Ascending aorta (tissue), 2 donors: ENCODE measurements at regions not wholly inside any gene's neighbourhood (a gene's known extent, or its start where the extent isn't known, plus 50 kb on each side); places are given as distances from the start of the nearest gene placed in this dataset.
"Not testable (repeated sequence)": the region's sequence is repeated elsewhere in the genome, so short reads cannot be mapped to it uniquely, and the experiment has no call there.

Experiments
- DNase-seq, 2 donors: peaks; one replicate each; pipeline ENCODE4 v3.0.0-alpha.2; 2019; ENCODE audit warnings: low spot score in 2 of 2
- H3K27ac ChIP-seq, 2 donors: fragments of 200-600 bp; sonication (generic); one replicate each; pipeline ENCODE4 v1.5.1; 2016 to 2017; ENCODE audit warnings: mild to moderate bottlenecking in 1 of 2
- H3K27me3 ChIP-seq: fragments of 200-600 bp; sonication (generic); one replicate; pipeline ENCODE4 v1.5.1; 2017
- H3K36me3 ChIP-seq, 2 donors: fragments of 200-600 bp; sonication (generic); one replicate each; pipeline ENCODE4 v1.5.1; 2016
- H3K4me1 ChIP-seq, 2 donors: fragments of 200-600 bp; sonication (generic); one replicate each; pipeline ENCODE4 v1.5.1; 2016 to 2017; ENCODE audit warnings: mild to moderate bottlenecking in 1 of 2
- H3K4me3 ChIP-seq, 2 donors: fragments of 200-600 bp; sonication (generic); one replicate each; pipeline ENCODE4 v1.5.1; 2016 to 2017; ENCODE audit warnings: mild to moderate bottlenecking in 1 of 2
- H3K9me3 ChIP-seq, 2 donors: fragments of 200-600 bp; sonication (generic); one replicate each; pipeline ENCODE4 v1.5.1; 2016
- CTCF ChIP-seq, 3 experiments: fragments of 200-600 bp in 2 of 3; fragments of 450-650 bp in 1 of 3; sonication (generic) in 2 of 3; IDR thresholded peaks; one replicate each; pipeline ENCODE4 v1.5.1; 2016 to 2019; ENCODE audit warnings: antibody characterized with exemption in 3 of 3, mild to moderate bottlenecking in 1 of 3, moderate library complexity in 1 of 3
- intact Hi-C: fragments of 100-400 bp; cut with DNase I; formaldehyde crosslinking; loops from one replicate; pipeline ENCODE4 v1.15.1; 2023

DNA sequence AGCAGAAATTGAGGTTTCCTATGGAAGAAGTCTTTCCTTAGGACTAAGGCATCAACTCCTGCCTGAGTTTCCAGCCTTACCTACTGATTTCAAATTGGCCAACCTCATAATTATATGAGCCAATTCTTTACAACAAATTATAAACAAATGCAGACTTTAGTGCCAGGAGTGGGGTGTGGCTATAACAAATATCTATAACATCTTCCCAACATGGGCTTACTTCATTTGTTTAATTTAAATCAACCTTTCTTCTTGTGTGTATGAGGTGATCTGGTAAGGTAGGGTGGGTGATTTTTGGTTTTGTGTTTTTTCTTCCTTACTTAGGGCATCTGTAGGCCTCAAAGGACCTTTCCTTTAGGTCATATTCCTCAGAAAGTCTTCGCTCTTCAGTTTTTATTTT, 354.9 kb downstream of the SHANK2 start:
- intact Hi-C loops: no loop called here
- Histone ChIP-seq H3K27me3 (no peaks in the 10 kb centered on the region), H3K4me1 (no peaks in the 10 kb centered on the region), H3K4me3 (no peak overlapping the region), H3K9me3 (peaks cover 6 to 7% of the 10 kb centered on the region in 2 donors), H3K27ac (no peak overlapping the region), H3K36me3 (no peaks in the 10 kb centered on the region)
- no peak for DNase-seq
- no peak for TF ChIP-seq CTCF (IDR thresholded peaks at IDR 0.05)

- H3K4me3 ChIP-seq: no peak overlapping the region
- no peaks in the 10 kb centered on the region for H3K36me3 ChIP-seq
- intact Hi-C loops: no loop called here
- no peaks in the 10 kb centered on the region for H3K27me3 ChIP-seq
- peaks cover 6 to 7% of the 10 kb centered on the region in 2 donors for H3K9me3 ChIP-seq
- DNase-seq: peak in 1 of 2 donors; percentile 19
- no peaks in the 10 kb centered on the region for H3K4me1 ChIP-seq
- no peak for TF ChIP-seq CTCF (IDR thresholded peaks at IDR 0.05)
- no peak overlapping the region for H3K27ac ChIP-seq
These were observed 352.8 kb downstream of the SHANK2 start for GRCh38 chr11:70899616-70900015.

GRCh38 chr11:70900540-70900939, 351.8 kb downstream of the SHANK2 start:
- no peak overlapping the region for H3K27ac ChIP-seq
- no peak for DNase-seq
- H3K9me3 ChIP-seq: peaks cover 6 to 7% of the 10 kb centered on the region in 2 donors

DNA sequence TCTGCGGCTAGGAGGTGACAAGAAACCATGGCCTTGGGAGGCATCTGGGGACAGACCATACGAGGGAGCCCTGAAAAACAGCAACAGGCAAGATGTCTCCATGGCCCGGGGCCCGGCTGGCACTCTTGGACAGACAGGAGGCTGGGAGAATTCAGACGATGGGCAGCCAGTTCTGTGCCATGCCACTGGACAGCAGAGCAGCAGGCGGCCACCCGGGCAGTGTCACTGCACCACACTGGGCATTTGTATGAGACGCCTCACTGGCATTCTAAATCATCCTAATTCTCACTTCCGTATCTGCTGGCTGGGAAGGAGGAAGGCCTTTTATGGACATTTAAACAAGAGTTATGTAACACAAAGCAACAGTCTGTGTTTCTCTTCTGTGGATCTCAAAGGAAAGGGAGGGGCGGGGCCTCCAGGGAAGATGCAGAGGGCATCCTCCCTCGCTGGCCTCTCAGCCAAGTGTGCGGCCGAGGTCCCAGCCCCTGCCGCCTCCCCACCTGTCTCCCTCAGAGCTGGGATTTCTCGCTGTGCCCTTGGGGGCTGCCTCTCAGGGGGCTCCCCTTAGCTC, 350.3 kb downstream of the SHANK2 start:
- H3K9me3 ChIP-seq: peaks cover 4 to 5% of the 10 kb centered on the region in 2 donors
- intact Hi-C loops: no loop called here
- no peaks in the 10 kb centered on the region for H3K36me3 ChIP-seq
- H3K4me1 ChIP-seq: no peaks in the 10 kb centered on the region
- no peaks in the 10 kb centered on the region for H3K27me3 ChIP-seq
- DNase-seq: no peak
- H3K27ac ChIP-seq: no peak overlapping the region
- H3K4me3 ChIP-seq: no peak overlapping the region
- TF ChIP-seq CTCF (IDR thresholded peaks at IDR 0.05): no peak

More at GRCh38 chr11:70900540-70900939, 351.8 kb downstream of the SHANK2 start:
- Histone ChIP-seq H3K36me3 (no peaks in the 10 kb centered on the region), H3K4me1 (no peaks in the 10 kb centered on the region), H3K27me3 (no peaks in the 10 kb centered on the region), H3K4me3 (no peak overlapping the region)
- intact Hi-C loops: no loop called here
- TF ChIP-seq CTCF (IDR thresholded peaks at IDR 0.05): no peak

DNA sequence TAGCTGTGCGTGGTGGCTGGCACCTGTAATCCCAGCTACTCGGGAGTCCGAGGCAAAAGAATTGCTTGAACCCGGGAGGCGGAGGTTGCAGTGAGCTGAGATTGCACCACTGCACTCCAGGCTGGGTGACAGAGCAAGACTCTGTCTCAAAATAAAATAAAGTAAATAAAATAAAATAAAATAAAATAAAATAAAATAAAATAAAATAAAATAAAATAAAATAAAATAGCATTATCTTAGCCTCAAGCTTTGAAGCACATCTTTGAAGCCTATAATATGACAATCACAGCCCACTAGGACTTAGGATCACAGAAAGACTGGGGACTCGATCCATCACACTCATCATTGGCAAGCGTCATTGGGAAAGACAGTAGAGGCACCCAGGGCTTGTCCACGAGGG, 349.1 kb downstream of the SHANK2 start:
- H3K36me3 ChIP-seq, H3K4me3 ChIP-seq, H3K4me1 ChIP-seq, H3K9me3 ChIP-seq, H3K27ac ChIP-seq, H3K27me3 ChIP-seq, DNase-seq, intact Hi-C loops: not testable (repeated sequence)

DNA sequence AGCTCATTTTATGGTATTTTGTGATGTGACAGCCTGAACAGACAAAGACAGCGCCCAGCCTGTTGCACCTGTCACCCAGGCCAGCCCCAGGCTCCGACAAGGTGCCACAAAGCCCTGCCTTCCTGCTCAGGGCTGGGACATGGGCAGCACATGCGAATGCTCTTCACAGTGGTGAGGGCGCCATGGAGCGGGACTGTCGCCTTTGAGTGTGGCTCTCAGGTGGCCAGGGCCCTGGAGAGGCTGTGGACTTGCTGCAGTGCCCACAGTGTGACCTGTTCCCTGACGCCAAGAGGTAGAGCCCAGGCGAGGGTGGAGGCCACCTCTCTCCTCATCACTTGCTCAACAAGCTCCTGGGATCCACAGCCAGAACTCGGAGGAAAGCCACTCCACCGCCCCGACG, 346.3 kb downstream of the SHANK2 start:
- H3K27ac ChIP-seq: no peak overlapping the region
- intact Hi-C loops: no loop called here
- no peaks in the 10 kb centered on the region for H3K9me3 ChIP-seq
- no peaks in the 10 kb centered on the region for H3K36me3 ChIP-seq
- no peak for TF ChIP-seq CTCF (IDR thresholded peaks at IDR 0.05)
- H3K4me3 ChIP-seq: no peak overlapping the region
- no peak for DNase-seq
- no peaks in the 10 kb centered on the region for H3K27me3 ChIP-seq
- no peaks in the 10 kb centered on the region for H3K4me1 ChIP-seq
